Dedifferentiated amniotic fluid mesenchymal stem cell (primary cell): ENCODE measurements at regions not wholly inside any gene's neighbourhood (a gene's known extent, or its start where the extent isn't known, plus 50 kb on each side); places are given as distances from the start of the nearest gene placed in this dataset.

Experiments used
- DNase-seq: peaks from one replicate; pipeline ENCODE4 v3.0.0-alpha.2; 2016; ENCODE audit errors: extremely low spot score

DNA sequence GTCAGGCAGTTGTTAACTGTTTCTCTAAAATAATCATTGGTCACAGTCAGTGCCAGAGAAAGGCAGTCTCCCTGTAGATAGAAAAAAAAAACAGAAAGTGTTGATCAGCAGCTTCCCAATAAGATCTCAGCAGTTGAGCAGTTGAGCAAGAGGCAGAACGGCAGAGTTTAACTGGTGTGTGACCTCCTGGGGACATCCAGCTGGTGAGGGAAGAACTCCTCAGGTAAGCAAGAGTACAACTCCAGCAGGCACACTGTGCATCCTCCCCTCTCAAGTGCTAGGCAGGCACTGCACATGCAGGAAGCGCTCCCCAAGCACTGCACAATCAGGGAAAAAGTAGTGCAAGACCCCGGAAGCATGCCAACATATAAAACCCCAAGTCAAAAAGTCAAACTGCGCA is 1287.2 kb downstream of the NSUN3 start:
- no peak for DNase-seq

DNA sequence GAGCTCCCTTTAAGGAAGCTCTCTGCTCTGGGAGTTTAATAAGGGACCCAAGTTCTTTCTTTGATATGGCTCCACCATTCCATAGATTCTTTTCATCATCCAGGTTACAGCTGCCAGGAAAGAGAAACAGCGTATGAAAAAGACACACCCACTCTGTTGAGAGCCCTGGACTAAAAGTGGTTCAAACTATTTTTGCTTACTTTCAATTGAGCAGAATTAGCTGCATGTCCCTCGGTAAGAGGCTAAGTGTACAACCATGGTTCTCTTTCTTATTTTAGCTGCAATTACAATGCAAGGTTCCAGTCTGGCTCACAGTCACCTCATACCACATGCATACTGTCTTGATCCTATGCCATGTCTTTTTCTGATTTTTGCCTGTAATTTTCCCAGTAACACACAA is 1288.3 kb downstream of the NSUN3 start:
- DNase-seq: no peak

DNA sequence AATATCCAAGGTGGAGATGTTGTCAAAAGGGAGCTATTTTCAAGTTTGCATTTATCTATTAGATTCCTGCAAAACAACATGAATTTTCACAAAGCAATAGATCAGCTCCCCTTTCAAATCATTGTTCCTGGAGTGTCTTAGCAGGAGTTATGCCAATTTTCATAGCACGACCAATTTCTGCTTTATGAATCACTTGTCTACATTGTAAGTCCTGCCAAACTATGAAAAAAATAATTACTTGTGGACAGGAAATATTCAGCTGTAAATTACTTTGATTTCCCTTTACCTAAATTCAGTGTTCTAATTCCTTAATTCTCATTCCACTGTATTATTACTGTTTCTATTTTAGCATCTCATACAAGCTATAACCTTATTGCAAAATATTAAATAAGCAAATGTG is 1289.6 kb downstream of the NSUN3 start:
- DNase-seq: no peak

GRCh38 chr3:95354489-95354888 is 1291.6 kb downstream of the NSUN3 start:
- DNase-seq: no peak

DNA sequence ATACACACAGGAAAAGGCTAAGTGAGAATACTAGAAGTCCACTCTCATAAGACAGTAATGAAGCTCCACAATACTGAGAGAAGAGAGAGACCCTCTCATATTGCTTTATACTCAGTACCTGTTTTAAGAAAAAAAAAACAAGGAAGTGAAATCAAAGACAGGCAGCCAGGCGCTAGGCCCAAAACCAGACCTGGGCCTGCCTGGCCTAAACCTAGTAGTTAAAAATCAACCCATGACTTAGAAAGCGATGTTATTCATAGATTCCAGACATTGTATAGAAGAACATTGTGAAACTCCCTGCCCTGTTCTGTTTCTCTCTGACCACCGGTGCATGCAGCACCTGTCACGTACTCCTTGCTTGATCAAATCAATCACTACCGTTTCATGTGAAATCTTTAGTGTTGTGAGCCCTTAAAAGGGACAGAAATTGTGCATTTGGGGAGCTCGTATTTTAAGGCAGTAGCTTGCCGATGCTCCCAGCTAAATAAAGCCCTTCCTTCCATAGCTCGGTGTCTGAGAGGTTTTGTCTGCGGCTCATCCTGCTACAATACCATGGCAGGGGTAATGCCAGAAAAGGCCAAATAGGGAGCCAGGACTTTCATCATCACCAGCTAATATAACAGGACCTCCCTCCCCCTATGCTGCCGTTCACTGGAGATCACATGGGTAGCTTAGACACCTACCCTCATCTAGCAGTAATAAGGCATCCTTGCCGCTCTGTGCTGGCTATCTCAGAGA is 1294.1 kb downstream of the NSUN3 start:
- no peak for DNase-seq

DNA sequence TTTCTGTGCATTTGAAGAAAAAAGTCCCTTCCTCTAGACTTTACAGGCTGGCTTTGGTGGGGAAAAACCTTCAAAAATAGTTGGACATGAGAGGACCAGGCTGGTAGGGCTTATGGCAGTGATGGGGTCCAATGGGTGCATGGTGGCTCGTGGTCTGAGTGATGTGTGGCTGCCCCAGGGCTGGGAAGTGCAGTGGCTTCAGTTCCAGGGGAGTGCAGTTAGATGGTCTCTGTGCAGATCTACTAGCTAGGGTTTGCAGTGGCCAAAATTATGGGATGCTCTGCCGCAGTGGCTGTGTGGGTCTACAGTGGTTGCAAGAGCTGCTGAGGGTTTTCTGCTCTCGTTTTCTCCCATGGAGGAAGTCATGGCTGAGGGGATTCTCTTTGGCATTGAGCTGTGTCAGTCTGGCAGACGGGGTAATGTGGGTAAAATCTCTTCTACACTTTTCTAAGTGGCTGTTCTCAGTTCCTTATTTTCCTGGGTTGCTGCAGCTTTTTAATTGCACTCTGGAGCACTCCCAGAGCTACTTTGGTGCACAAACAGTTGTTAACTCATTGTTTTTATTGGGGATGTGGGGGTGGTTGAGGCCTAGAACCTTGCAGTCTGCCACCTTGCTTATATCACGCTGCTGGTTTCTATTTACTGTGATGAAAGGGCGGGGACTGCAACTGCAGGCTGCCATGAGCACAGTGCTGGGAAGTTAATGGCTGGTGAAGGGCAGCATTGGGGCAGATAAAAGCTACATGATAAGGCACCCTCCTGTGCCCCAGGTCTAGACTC is 1324.6 kb downstream of the NSUN3 start:
- DNase-seq: no peak

- no peak for DNase-seq
These were observed 1327.0 kb downstream of the NSUN3 start for GRCh38 chr3:95389725-95390313.

DNA sequence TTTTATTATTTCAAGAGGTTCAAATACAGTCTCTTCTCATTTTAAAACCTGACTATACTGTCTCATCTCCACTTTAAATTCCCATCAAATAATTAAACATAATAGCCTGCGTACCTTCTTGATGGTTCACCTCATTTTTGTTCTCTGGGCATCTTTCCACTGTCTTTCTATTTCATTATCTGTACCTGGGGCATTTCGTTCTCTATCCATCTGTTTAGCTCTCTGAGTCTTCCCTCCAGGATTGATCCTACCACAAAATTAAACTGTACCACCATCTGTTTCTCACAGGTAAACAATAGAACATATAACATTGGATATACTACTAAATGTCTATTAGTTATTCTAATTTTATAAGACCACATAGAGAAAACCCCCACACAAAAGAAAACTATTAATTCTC is 1331.4 kb downstream of the NSUN3 start:
- no peak for DNase-seq

DNA sequence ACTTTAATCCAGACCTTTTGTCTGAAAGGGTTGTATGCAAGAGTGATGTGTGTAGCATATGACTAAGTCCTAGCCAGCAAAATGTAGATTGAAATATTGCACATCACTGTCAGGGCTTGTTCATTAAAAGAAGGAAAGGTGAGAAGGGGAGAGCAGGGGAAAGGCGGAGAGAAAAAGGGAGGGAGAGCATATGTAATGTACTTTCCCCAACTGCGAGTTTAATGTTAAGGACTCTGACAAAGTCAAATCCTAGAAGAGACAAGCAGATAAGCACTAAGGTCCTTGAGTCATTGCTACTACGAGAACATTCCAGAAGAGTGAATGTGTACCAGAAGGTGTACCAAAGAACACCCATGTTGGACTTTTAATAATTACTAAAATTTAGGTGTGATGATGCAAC is 1336.7 kb downstream of the NSUN3 start:
- no peak for DNase-seq

DNA sequence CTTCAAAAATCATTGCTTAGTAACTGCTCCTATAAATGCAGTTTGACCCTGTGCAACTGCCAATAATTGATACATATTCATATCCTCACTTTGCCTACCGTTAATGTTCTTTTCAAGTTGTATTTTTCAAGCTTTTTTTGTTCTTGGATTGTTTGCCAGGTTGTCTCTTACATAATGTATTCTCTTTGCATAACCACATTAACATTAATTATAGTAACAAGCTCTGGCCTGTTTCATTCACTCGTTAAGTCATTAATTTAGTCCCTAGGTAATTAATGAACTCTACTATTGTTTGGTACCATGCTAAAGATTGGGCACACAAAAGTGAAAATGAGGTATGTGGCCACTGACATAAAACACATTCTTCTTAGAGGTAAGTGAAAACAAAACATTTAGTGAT is 1338.8 kb downstream of the NSUN3 start:
- DNase-seq: no peak

GRCh38 chr3:95407709-95408463 is 1345.0 kb downstream of the NSUN3 start:
- DNase-seq: no peak

DNA sequence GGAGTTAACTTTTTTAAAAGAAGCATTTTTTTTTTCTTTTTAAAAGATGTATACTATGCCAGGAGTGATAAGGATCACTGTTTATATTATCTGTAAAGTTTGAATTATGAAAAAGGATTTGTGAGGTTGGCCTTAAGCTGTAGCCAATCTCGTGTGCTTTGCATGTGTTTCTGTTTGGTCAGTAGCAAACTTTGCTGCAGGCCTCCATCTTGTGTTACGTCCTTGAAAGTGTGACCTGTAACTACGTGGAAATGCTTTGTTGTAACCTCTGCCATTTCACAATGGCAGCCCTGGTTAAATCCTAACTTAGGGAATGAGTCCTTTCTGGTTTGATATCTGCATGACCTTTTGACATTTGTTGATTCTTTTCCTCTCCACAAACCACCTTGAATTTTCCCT is 1345.6 kb downstream of the NSUN3 start:
- no peak for DNase-seq

GRCh38 chr3:95418251-95418650 is 1355.4 kb downstream of the NSUN3 start:
- DNase-seq: no peak

DNA sequence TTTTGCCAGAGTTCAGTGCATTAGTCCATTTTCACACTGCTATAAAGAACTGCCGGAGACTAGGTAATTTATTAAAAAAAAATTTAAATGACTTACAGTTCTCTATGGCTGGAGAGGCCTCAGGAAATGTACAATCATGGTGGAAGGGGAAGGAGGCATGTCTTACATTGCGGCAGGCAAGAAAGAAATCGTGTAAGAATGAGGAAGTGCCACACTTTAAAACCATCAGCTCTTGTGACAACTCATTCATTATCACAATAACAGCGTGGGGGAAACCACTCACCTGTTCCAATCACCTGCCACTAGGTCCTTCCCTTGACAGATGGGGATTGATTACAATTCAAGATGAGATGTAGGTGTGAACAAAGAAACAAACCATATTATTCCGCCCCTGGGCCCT is 1361.4 kb downstream of the NSUN3 start:
- no peak for DNase-seq

DNA sequence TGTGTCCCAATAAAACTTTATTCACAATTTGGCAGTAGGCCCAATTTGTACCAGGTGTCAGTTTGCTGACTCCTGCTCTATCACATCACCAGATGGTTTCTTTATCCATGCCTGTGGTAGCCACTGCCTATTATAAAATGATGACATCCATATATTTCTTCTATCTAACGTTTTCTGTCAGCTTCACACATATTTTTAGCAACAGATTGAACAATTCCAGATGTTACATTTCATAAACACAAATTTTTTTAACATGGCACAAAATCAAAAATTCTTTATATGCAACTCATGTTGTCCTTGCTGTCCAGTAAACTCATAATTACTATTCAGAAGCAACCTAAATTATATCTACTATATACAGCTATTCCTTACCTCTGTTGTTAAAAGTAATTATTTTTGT is 1371.6 kb downstream of the NSUN3 start:
- no peak for DNase-seq

DNA sequence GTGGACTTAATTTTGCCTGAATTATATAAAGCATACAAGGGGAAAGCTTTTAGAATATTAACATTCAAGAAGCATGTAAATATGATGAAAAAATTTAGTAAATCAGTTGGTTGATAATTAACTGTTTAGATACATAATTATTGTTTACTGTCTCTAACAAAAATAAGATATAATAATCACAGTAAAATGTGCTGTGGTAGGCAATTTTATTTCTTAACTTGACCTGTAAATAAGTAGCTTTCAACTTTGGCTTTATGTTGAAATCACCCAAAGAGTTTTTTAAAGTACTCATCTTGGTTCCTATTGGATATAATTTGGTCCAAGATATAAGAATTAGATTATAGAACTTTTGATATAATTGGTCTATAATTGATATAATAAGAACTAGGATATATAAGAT is 1374.5 kb downstream of the NSUN3 start:
- DNase-seq: no peak

DNA sequence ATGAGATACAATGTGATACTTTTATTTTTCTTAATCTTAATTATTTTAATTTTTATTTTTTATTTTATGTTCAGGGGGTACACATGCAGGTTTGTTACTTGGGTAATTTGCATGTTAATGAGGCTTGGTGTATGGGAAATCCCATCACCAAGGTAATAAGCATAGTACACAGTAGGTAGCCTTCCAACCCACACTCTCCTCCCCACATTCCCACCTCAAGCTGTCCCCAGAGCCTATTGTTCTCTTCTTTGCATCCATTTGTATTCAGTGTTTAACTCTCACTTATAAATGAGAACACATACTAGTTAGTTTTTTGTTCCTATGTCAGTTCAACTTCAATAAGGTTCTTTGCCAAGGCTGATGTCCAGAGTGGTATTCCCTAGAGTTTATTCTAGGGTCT is 1375.4 kb downstream of the NSUN3 start:
- no peak for DNase-seq

- no peak for DNase-seq
These were observed 1371.6 kb upstream of the EPHA6 start for GRCh38 chr3:95442766-95443165.

DNA sequence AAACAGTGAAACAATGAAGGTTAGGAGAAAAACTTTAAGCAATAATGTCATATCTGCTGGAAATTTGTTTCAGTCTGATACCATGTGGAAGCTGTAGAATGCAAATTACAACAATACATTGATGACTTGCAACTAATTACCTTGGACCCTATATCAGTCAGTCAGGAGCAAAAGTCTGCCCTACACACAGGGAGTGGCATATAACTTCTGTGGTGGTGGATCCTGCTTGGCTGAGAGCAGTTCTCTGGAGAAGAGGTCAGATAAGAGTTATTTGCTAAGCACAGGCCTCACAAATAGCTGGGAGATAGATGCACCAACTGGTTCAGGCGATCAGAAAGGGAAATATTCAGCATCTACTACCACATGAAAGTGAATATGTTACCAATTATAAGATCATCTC is 1364.6 kb upstream of the EPHA6 start:
- no peak for DNase-seq

GRCh38 chr3:95453242-95453641 is 1361.2 kb upstream of the EPHA6 start:
- no peak for DNase-seq

- DNase-seq: no peak
These were observed 1357.6 kb upstream of the EPHA6 start for GRCh38 chr3:95456835-95457234.

- no peak for DNase-seq
These were observed 1354.7 kb upstream of the EPHA6 start for GRCh38 chr3:95459706-95460105.
